IMR-90 (cell line): ENCODE measurements at regions not wholly inside any gene's neighbourhood (a gene's known extent, or its start where the extent isn't known, plus 50 kb on each side); places are given as distances from the start of the nearest gene placed in this dataset.

Experiments used
- ATAC-seq: fragments of 200-7000 bp; cut with Tn5 transposase; 2 replicates; pipeline ENCODE4 v1.9.1; 2020; ENCODE audit warnings: low read depth, mild to moderate bottlenecking, moderate library complexity
- BruUV-seq: library from RNA; stranded (reverse); fragments of 400-500 nt; replicated peaks from 2 replicates; lab custom pipeline; 2021; lab: Mats Ljungman, UMichigan
- CTCF ChIA-PET: fragments of 300-600 bp; formaldehyde crosslinking; extraction: SDS; loops from one replicate; lab custom pipeline; 2021; ENCODE audit warnings: antibody characterized with exemption; lab: Yijun Ruan, JAX
- POLR2A ChIA-PET: fragments of 300-600 bp; sonication (Branson Sonifier 250); formaldehyde crosslinking; loops from one replicate; lab custom pipeline; 2022; ENCODE audit warnings: antibody characterized with exemption; ENCODE audit not compliant: unreplicated experiment; lab: Charles Lee
- DNase-seq: peaks from one replicate; pipeline ENCODE4 v3.0.0; 2013
- H2AFZ ChIP-seq: replicated peaks from 2 replicates; pipeline ENCODE3; 2013; ENCODE audit warnings: low read length, mild to moderate bottlenecking; ENCODE audit not compliant: poor library complexity
- H2AK5ac ChIP-seq: 2 replicates; pipeline ENCODE4 v1.6.1; 2013; ENCODE audit warnings: low read depth, low read length, inconsistent platforms
- H2AK9ac ChIP-seq: replicated peaks from 2 replicates; pipeline ENCODE3; 2013; ENCODE audit warnings: mild to moderate bottlenecking, low read depth, low read length, moderate library complexity; ENCODE audit not compliant: poor library complexity
- H2BK120ac ChIP-seq: 2 replicates; pipeline ENCODE4 v1.6.1; 2013; ENCODE audit warnings: low read depth, low read length, inconsistent platforms
- H2BK15ac ChIP-seq: 3 replicates; pipeline ENCODE4 v1.6.1; 2013; ENCODE audit warnings: low read depth, low read length, inconsistent platforms
- H2BK20ac ChIP-seq: 2 replicates; pipeline ENCODE4 v1.6.1; 2013; ENCODE audit warnings: low read depth, mild to moderate bottlenecking, inconsistent platforms, low read length, moderate library complexity
- H2BK5ac ChIP-seq: 2 replicates; pipeline ENCODE4 v1.6.1; 2013; ENCODE audit warnings: mild to moderate bottlenecking, low read depth, low read length, inconsistent platforms; ENCODE audit not compliant: poor library complexity, severe bottlenecking
- H3K14ac ChIP-seq: replicated peaks from 2 replicates; pipeline ENCODE4 v1.6.1; 2013; ENCODE audit warnings: low read depth, low read length, inconsistent platforms
- H3K18ac ChIP-seq: 2 replicates; pipeline ENCODE4 v1.6.1; 2013; ENCODE audit warnings: low read depth, low read length, control low read depth
- H3K23ac ChIP-seq: 2 replicates; pipeline ENCODE4 v1.6.1; 2013; ENCODE audit warnings: low read depth, low read length, inconsistent platforms
- H3K27ac ChIP-seq: 2 replicates; pipeline ENCODE4 v1.5.1; 2013; ENCODE audit warnings: mild to moderate bottlenecking, control low read depth, low read length; ENCODE audit not compliant: insufficient read depth
- H3K27me3 ChIP-seq: 2 replicates; pipeline ENCODE4 v1.6.1; 2013; ENCODE audit warnings: low read length; ENCODE audit not compliant: control insufficient read depth, insufficient read depth
- H3K36me3 ChIP-seq: 2 replicates; pipeline ENCODE4 v1.6.1; 2013; ENCODE audit warnings: low read length, mixed read lengths; ENCODE audit not compliant: control insufficient read depth, insufficient read depth
- H3K4ac ChIP-seq: 2 replicates; pipeline ENCODE4 v1.6.1; 2013; ENCODE audit warnings: low read depth, low read length, inconsistent platforms
- H3K4me1 ChIP-seq: 2 replicates; pipeline ENCODE4 v1.6.1; 2013; ENCODE audit warnings: low read length, mixed read lengths; ENCODE audit not compliant: control insufficient read depth, insufficient read depth
- H3K4me2 ChIP-seq: 2 replicates; pipeline ENCODE4 v1.6.1; 2013; ENCODE audit warnings: low read depth, mild to moderate bottlenecking, control low read depth, low read length, moderate library complexity
- H3K4me3 ChIP-seq: 2 replicates; pipeline ENCODE4 v1.5.1; 2013; ENCODE audit warnings: low read depth, mild to moderate bottlenecking, control low read depth, low read length, moderate library complexity; ENCODE audit not compliant: insufficient read depth
- H3K56ac ChIP-seq: 2 replicates; pipeline ENCODE4 v1.6.1; 2013; ENCODE audit warnings: low read length, inconsistent platforms; ENCODE audit not compliant: insufficient read depth; ENCODE audit errors: extremely low read depth
- H3K79me1 ChIP-seq, 2 experiments: 2 replicates each; pipeline ENCODE4 v1.6.1; 2013; ENCODE audit warnings: low read length in 2 of 2, inconsistent platforms in 1 of 2, low read depth in 1 of 2
- H3K9ac ChIP-seq: 2 replicates; pipeline ENCODE4 v1.6.1; 2013; ENCODE audit warnings: low read depth, low read length, control low read depth
- H3K9me1 ChIP-seq: 2 replicates; pipeline ENCODE4 v1.6.1; 2013; ENCODE audit warnings: low read length, inconsistent platforms; ENCODE audit not compliant: insufficient read depth
- H3K9me3 ChIP-seq: 2 replicates; pipeline ENCODE4 v1.6.1; 2013; ENCODE audit warnings: low read length; ENCODE audit not compliant: control insufficient read depth, insufficient read depth
- H4K20me1 ChIP-seq: 2 replicates; pipeline ENCODE4 v1.6.1; 2013; ENCODE audit warnings: low read length, inconsistent platforms; ENCODE audit not compliant: insufficient read depth
- H4K5ac ChIP-seq: 2 replicates; pipeline ENCODE4 v1.6.1; 2013; ENCODE audit warnings: mild to moderate bottlenecking, low read depth, low read length, control low read depth
- H4K8ac ChIP-seq, 2 experiments: 2 replicates each; pipeline ENCODE4 v1.6.1; 2013; ENCODE audit warnings: low read depth in 2 of 2, low read length in 2 of 2, control low read depth in 1 of 2, inconsistent platforms in 1 of 2
- H4K91ac ChIP-seq: 2 replicates; pipeline ENCODE4 v1.6.1; 2013; ENCODE audit warnings: low read depth, low read length, inconsistent platforms; ENCODE audit not compliant: insufficient read depth
- BHLHE40 ChIP-seq: fragments of 150-350 bp; IDR thresholded peaks from 2 replicates; pipeline ENCODE4 v1.6.1; 2016; ENCODE audit warnings: mild to moderate bottlenecking, low read depth, low read length
- CEBPB ChIP-seq: IDR thresholded peaks from 2 replicates; pipeline ENCODE4 v1.6.1; 2012; ENCODE audit warnings: low read depth, low read length, improper control_type of control experiment
- CHD1 ChIP-seq: IDR thresholded peaks from 2 replicates; pipeline ENCODE4 v1.6.1; 2012; ENCODE audit warnings: low read depth, low read length, improper control_type of control experiment
- FOS ChIP-seq: fragments of 150-350 bp; IDR thresholded peaks from 2 replicates; pipeline ENCODE4 v1.6.1; 2016; ENCODE audit warnings: low read depth, low read length
- MAFK ChIP-seq: IDR thresholded peaks from 2 replicates; pipeline ENCODE4 v1.6.1; 2012; ENCODE audit warnings: low read depth, low read length, improper control_type of control experiment
- MAZ ChIP-seq: IDR thresholded peaks from 2 replicates; pipeline ENCODE4 v1.6.1; 2012; ENCODE audit warnings: low read depth, mild to moderate bottlenecking, low read length, improper control_type of control experiment, moderate library complexity, borderline replicate concordance
- MXI1 ChIP-seq: IDR thresholded peaks from 2 replicates; pipeline ENCODE4 v1.6.1; 2012; ENCODE audit warnings: low read depth, mild to moderate bottlenecking, low read length, moderate library complexity, borderline replicate concordance
- NFE2L2 ChIP-seq: fragments of 150-350 bp; IDR thresholded peaks from 2 replicates; pipeline ENCODE4 v1.6.1; 2016; ENCODE audit warnings: low read depth, mild to moderate bottlenecking, low read length
- POLR2A ChIP-seq: IDR thresholded peaks from 2 replicates; pipeline ENCODE4 v1.6.1; 2012; ENCODE audit warnings: mild to moderate bottlenecking, low read depth, low read length
- RAD21 ChIP-seq: IDR thresholded peaks from 2 replicates; pipeline ENCODE4 v1.6.1; 2012; ENCODE audit warnings: low read length, improper control_type of control experiment
- RCOR1 ChIP-seq: IDR thresholded peaks from 2 replicates; pipeline ENCODE4 v1.6.1; 2012; ENCODE audit warnings: mild to moderate bottlenecking, low read length, improper control_type of control experiment; ENCODE audit not compliant: insufficient replicate concordance
- RFX5 ChIP-seq: IDR thresholded peaks from 2 replicates; pipeline ENCODE4 v1.8.0; 2012; ENCODE audit warnings: low read depth, mild to moderate bottlenecking, low read length, moderate library complexity
- SMC3 ChIP-seq: fragments of 150-350 bp; IDR thresholded peaks from 2 replicates; pipeline ENCODE4 v1.6.1; 2016; ENCODE audit warnings: low read depth, mild to moderate bottlenecking, antibody characterized with exemption, low read length, moderate library complexity
- WGBS, 2 experiments: methylation state at CpG; one replicate each; pipeline versions ENCODE4 v1.1.5 to v1.1.7; 2013; ENCODE audit warnings: missing lambda C conversion rate in 2 of 2; ENCODE audit not compliant: insufficient read length in 1 of 2; ENCODE audit errors: extremely low coverage in 2 of 2; 5-methylcytosine and 5-hydroxymethylcytosine counted together
- dilution Hi-C: fragments of 300-500 bp; cut with HindIII; formaldehyde crosslinking; loops from one replicate; pipeline ENCODE4 v1.14.3; 2018; ENCODE audit warnings: low sequenced_read_pairs; ENCODE audit not compliant: unreplicated experiment
- in situ Hi-C: fragments of 300-500 bp; cut with MboI; formaldehyde crosslinking; loops from 3 replicates; pipeline ENCODE4 v1.14.3; 2019; ENCODE audit warnings: low sequenced_read_pairs, inconsistent platforms, mixed read lengths
- intact Hi-C: fragments of 100-400 bp; cut with micrococcal nuclease; formaldehyde crosslinking; loops from 2 replicates; pipeline ENCODE4 v1.10.0; 2022
- TF ChIP-seq, protein P1 (sequence below): conservative IDR thresholded peaks from 2 replicates; pipeline ENCODE4 v1.5.1; 2012; ENCODE audit warnings: mild to moderate bottlenecking, low read depth, low read length, improper control_type of control experiment
- TF ChIP-seq, protein P2 (sequence below): fragments of 150-350 bp; IDR thresholded peaks from 2 replicates; pipeline ENCODE4 v1.6.1; 2017; ENCODE audit warnings: mild to moderate bottlenecking, antibody characterized with exemption, low read length, low read depth
- TF ChIP-seq, protein P3 (sequence below): fragments of 150-350 bp; IDR thresholded peaks from 2 replicates; pipeline ENCODE4 v1.6.1; 2016; ENCODE audit warnings: low read depth, mild to moderate bottlenecking, low read length, moderate library complexity, borderline replicate concordance

DNA sequence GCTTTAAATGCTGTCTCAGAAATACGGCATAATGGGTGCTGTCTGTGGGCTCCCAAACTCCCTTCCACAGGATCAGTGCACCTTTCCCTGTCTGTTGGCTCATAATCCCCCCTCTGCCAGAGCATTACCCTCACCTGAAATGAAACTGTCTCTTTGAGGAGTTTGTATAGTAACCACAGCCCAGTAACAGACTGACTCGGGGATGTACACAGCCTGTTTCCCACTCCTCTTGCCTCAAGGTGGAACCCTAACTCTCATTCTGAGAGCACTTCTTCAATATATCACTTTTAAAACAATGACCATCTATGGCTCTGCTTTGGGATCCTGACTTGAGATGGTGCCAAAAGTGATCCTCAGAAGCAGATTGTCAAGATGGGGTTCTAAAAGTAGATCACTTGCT, 332.5 kb downstream of the AMY1C start:
- no peak for DNase-seq
- 86% methylated on average over 1 of the region's 2 CpGs; no CpG with 5 or more reads in 1 of the 2 experiments for whole genome bisulfite sequencing, 2 experiments
- in situ Hi-C loops: no loop called here
- no peak overlapping the region for H3K14ac ChIP-seq
- no peak overlapping the region for H4K8ac ChIP-seq
- H4K91ac ChIP-seq: no peak overlapping the region
- H2BK20ac ChIP-seq: no peak overlapping the region
- no peaks in the 10 kb centered on the region for H3K79me1 ChIP-seq
- H2AK9ac ChIP-seq: no peak overlapping the region
- H3K4me2 ChIP-seq: no peak overlapping the region
- no peak overlapping the region for H2BK120ac ChIP-seq
- H3K4me3 ChIP-seq: no peak overlapping the region
- ChIA-PET POLR2A (no interaction called here), CTCF (no interaction called here)
- no peaks in the 10 kb centered on the region for H4K20me1 ChIP-seq
- H3K4ac ChIP-seq: no peak overlapping the region
- no peak overlapping the region for H2AFZ ChIP-seq
- intact Hi-C loops: no loop called here
- TF ChIP-seq CHD1 (no peak), RCOR1 (no peak), RAD21 (no peak), MAFK (no peak), POLR2A (no peak), BHLHE40 (no peak), MXI1 (no peak), NFE2L2 (no peak), RFX5 (no peak), CEBPB (no peak), MAZ (no peak), SMC3 (no peak), FOS (no peak)
- TF ChIP-seq, protein P1, sequence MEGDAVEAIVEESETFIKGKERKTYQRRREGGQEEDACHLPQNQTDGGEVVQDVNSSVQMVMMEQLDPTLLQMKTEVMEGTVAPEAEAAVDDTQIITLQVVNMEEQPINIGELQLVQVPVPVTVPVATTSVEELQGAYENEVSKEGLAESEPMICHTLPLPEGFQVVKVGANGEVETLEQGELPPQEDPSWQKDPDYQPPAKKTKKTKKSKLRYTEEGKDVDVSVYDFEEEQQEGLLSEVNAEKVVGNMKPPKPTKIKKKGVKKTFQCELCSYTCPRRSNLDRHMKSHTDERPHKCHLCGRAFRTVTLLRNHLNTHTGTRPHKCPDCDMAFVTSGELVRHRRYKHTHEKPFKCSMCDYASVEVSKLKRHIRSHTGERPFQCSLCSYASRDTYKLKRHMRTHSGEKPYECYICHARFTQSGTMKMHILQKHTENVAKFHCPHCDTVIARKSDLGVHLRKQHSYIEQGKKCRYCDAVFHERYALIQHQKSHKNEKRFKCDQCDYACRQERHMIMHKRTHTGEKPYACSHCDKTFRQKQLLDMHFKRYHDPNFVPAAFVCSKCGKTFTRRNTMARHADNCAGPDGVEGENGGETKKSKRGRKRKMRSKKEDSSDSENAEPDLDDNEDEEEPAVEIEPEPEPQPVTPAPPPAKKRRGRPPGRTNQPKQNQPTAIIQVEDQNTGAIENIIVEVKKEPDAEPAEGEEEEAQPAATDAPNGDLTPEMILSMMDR: no peak
- TF ChIP-seq, protein P2, sequence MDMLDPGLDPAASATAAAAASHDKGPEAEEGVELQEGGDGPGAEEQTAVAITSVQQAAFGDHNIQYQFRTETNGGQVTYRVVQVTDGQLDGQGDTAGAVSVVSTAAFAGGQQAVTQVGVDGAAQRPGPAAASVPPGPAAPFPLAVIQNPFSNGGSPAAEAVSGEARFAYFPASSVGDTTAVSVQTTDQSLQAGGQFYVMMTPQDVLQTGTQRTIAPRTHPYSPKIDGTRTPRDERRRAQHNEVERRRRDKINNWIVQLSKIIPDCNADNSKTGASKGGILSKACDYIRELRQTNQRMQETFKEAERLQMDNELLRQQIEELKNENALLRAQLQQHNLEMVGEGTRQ: no peak
- TF ChIP-seq, protein P3, sequence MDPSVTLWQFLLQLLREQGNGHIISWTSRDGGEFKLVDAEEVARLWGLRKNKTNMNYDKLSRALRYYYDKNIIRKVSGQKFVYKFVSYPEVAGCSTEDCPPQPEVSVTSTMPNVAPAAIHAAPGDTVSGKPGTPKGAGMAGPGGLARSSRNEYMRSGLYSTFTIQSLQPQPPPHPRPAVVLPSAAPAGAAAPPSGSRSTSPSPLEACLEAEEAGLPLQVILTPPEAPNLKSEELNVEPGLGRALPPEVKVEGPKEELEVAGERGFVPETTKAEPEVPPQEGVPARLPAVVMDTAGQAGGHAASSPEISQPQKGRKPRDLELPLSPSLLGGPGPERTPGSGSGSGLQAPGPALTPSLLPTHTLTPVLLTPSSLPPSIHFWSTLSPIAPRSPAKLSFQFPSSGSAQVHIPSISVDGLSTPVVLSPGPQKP: no peak
- no peaks in the 10 kb centered on the region for H3K4me1 ChIP-seq
- no peak overlapping the region for H3K9ac ChIP-seq
- no TSS peak for BruUV-seq
- no peak overlapping the region for H3K18ac ChIP-seq
- dilution Hi-C loops: no loop called here
- no peaks in the 10 kb centered on the region for H3K36me3 ChIP-seq
- no peak overlapping the region for H2BK15ac ChIP-seq
- no peak overlapping the region for H3K56ac ChIP-seq
- H3K9me3 ChIP-seq: peaks cover 6% of the 10 kb centered on the region; the same call in 1 of the 2 replicates
- H3K27me3 ChIP-seq: no peaks in the 10 kb centered on the region
- ATAC-seq: no peak
- H2BK5ac ChIP-seq: no peak overlapping the region
- no peaks in the 10 kb centered on the region for H3K9me1 ChIP-seq
- no peak overlapping the region for H3K23ac ChIP-seq
- no peak overlapping the region for H3K27ac ChIP-seq
- no peak overlapping the region for H4K5ac ChIP-seq
- no peak overlapping the region for H2AK5ac ChIP-seq
